ENCODE measurements at regions not wholly inside any gene's neighbourhood (a gene's known extent, or its start where the extent isn't known, plus 50 kb on each side); places are given as distances from the start of the nearest gene placed in this dataset.
"Not testable (repeated sequence)": the region's sequence is repeated elsewhere in the genome, so short reads cannot be mapped to it uniquely, and the experiment has no call there.

GRCh38 chr2:87488021-87488420, 259.9 kb upstream of the PLGLB2 start:
- in situ Hi-C loops (cut with HindIII; ENCODE audit: low sequenced_read_pairs); DNase-seq (ENCODE audit: low spot score): not testable (repeated sequence)

GRCh38 chr2:87488991-87489390, 258.9 kb upstream of the PLGLB2 start:
- DNase-seq (ENCODE audit: low spot score); in situ Hi-C loops (cut with HindIII; ENCODE audit: low sequenced_read_pairs): not testable (repeated sequence)

DNA sequence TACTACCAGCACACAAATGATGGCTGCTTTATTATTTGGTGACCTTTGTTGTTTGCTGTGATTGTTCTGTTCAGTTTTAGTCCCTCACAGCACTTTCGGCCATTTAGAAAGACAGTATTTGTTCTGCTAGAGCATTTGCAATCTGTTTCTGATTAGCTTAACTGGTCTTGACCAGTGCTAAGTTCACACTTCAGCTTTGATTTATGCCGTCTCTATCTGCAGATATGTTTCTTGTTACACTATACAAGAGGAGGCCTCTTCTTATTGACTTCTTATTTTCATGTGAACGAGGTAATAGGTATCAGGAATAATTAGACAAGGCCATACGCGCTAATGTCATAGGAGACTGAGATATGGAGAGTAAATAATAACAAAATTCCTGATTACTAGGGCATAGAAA, 253.0 kb upstream of the PLGLB2 start:
- DNase-seq (ENCODE audit: low spot score): not testable (repeated sequence)

GRCh38 chr2:87495455-87495854, 252.4 kb upstream of the PLGLB2 start:
- in situ Hi-C loops (cut with HindIII; ENCODE audit: low sequenced_read_pairs); DNase-seq (ENCODE audit: low spot score): not testable (repeated sequence)

More for the DNA sequence above, 253.0 kb upstream of the PLGLB2 start:
- in situ Hi-C loops (cut with HindIII; ENCODE audit: low sequenced_read_pairs): not testable (repeated sequence)

DNA sequence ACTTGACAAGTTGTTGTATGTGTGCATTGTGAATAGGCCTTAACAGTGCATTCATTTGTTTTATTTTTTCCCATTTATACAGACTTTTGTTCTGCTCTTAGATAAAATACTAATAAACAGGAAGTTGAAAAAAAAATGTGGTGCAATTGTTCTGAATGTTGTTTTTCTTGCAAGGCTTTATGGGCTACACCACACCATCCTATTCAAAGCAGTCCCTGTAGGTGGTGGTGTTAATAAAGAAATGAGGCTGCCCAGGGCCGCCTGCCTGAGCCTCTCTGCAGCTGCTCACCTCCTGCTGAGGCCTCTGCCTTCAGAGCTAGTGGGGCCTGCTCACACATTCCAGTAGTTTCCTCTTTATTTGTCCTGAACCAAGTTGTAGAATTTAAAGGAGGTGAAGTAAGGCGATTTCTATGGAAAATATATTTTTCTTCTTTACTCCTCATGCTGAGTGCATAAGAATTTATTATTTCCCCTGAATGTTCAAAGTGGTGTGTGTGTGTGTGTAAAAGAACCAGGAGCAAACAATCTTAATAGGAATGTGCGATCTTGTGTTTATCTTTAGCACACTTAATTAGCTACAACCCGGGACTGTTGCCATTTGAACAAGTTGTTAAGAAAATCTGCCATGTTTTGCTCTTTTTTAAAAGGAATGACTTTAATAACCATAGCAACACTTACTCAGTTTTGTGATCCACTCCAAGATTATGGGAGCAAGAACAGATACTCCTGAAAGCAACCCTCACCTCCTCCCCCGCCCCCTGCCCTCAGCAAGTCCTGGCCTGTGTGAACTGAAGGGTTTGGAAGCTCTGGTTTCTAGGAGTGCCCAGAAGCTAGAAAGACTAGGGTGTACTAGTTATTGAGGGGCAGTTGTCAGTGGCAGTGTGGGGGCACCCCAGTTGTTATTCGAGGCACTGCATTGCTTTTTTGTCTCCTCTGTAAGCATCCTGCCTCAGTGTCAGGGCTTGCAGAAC, 251.6 kb upstream of the PLGLB2 start:
- peak; percentile 1 for DNase-seq (ENCODE audit: low spot score)
- in situ Hi-C loops (cut with HindIII; ENCODE audit: low sequenced_read_pairs): not testable (repeated sequence)

GRCh38 chr2:87497135-87497534, 250.8 kb upstream of the PLGLB2 start:
- in situ Hi-C loops (cut with HindIII; ENCODE audit: low sequenced_read_pairs); DNase-seq (ENCODE audit: low spot score): not testable (repeated sequence)

DNA sequence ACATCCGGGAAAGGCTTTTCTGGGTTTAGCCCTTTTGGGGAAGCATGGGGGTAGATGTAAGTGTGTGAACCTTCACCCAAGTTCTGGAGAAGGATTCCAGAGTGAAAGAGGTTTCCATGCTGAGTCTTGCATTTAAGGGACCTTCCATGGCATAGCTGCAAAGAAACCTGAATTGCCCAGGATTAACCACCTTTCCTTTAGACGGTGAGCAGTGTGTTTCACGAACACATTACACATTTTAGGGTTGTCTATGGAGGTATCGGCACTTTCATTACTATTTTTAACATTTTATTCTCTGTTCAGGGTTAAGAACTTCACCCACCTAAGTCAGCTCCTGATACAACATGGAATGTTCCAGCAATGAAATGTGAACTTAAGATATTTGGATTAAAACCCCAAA, 250.2 kb upstream of the PLGLB2 start:
- in situ Hi-C loops (cut with HindIII; ENCODE audit: low sequenced_read_pairs); DNase-seq (ENCODE audit: low spot score): not testable (repeated sequence)

GRCh38 chr2:87498169-87498853, 249.6 kb upstream of the PLGLB2 start:
- DNase-seq (ENCODE audit: low spot score); in situ Hi-C loops (cut with HindIII; ENCODE audit: low sequenced_read_pairs): not testable (repeated sequence)

DNA sequence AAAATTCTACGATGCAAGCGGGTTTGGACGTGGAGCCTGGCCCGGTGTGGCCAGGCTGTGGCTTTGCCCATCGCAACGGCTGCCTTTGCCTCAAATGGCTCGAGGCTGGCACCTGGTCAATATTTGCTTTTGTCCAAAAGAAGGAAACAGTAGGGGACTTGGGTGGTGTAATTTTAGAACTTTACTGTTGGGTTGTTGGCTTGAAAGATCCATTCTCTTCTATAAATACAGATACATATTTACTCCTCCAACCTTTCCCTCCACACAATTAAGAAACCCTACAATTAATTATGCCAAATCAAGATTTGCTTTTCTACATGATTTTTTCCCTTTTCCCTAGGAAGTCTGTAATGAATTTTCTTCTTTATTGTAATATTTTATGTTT, 249.0 kb upstream of the PLGLB2 start:
- DNase-seq (ENCODE audit: low spot score); in situ Hi-C loops (cut with HindIII; ENCODE audit: low sequenced_read_pairs): not testable (repeated sequence)

GRCh38 chr2:87499860-87500259, 248.0 kb upstream of the PLGLB2 start:
- in situ Hi-C loops (cut with HindIII; ENCODE audit: low sequenced_read_pairs): not testable (repeated sequence)

DNA sequence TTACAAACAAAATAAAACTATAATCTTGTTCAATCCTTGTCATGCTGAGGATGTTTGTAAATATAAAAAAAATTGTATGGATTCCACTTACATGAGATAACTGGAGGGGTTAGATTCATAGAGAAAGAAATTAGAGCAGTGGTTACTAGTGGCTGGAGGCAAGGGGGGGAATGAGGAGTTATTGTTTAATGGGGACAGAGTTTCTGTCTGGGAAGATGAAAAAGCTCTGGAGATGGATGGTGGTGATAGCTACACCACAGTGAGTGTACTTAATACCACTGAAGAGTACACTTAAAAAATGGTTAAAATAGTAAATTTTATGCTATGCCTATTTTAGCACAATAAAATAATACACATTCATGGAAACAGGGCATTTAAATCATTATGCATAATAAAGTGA, 247.5 kb upstream of the PLGLB2 start:
- in situ Hi-C loops (cut with HindIII; ENCODE audit: low sequenced_read_pairs); DNase-seq (ENCODE audit: low spot score): not testable (repeated sequence)

More at GRCh38 chr2:87499860-87500259, 248.0 kb upstream of the PLGLB2 start:
- not testable (repeated sequence) for DNase-seq (ENCODE audit: low spot score)

GRCh38 chr2:87500951-87501350, 246.9 kb upstream of the PLGLB2 start:
- DNase-seq (ENCODE audit: low spot score); in situ Hi-C loops (cut with HindIII; ENCODE audit: low sequenced_read_pairs): not testable (repeated sequence)

GRCh38 chr2:87502948-87503347, 244.9 kb upstream of the PLGLB2 start:
- in situ Hi-C loops (cut with HindIII; ENCODE audit: low sequenced_read_pairs); DNase-seq (ENCODE audit: low spot score): not testable (repeated sequence)

DNA sequence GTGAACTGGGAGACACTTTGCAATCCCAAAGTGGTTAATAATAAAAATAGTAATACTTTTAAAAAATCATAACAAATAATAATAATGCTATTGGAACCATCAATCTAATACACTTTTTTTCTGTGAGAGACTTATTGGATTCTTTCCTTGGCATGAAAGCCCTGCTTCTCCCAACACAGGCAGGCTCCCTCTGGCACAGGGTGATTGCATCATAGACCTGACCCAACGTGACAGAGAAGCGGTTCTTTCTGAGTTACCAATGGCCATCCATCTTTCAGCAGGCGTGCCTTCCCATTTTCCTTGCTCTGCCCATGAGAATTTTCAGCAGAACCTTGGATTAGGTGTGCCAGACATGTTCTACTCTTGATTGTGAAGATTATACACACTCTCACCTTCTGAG, 242.6 kb upstream of the PLGLB2 start:
- DNase-seq (ENCODE audit: low spot score); in situ Hi-C loops (cut with HindIII; ENCODE audit: low sequenced_read_pairs): not testable (repeated sequence)

- in situ Hi-C loops (cut with HindIII; ENCODE audit: low sequenced_read_pairs): not testable (repeated sequence)
Observed at GRCh38 chr2:87505909-87506308, 242.0 kb upstream of the PLGLB2 start.

DNA sequence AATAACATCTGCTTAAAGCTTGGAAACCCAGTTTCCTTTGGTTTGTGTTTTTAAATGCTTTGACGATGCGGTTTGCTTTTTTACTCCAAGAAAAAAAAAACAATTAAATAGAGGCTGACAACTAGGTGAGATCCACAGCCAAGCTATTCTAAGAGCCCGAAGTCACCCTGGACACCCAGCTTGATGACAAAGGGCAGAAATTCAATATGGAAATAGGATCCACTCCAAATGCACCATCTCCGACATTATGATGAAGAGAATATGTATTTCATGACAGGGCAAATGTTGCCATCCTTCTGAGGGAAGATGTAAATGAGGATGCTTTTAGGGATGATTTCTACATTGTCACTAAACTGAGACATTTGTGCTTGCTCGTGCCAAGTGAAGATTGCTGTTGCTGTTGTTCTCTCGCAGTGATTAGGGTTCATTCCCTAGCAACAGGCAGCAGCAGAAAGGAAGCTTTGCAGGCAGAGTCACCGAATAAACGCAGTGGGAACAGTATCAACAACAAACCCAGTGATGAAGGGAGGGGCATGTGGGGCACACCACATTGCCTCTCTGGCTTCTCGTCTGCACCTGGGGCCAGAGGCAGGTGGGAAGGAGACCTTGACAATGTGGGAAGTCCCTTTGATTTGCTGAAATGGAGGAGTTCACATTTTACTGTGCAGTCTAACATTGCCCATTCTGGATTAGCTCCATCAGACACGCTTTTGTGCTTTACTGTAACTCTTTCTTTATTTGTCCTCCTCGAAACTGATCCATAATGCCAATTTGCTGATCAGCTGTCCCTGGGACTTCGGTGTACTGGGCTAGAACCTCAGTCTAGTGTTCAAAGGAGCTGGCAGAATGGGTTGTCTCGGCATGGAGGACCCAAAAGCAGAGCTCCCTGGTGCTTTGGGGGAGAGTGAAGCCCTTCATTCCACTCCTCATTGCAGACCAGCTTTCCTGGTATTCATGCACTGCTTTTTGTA, 240.2 kb upstream of the PLGLB2 start:
- in situ Hi-C loops (cut with HindIII; ENCODE audit: low sequenced_read_pairs): not testable (repeated sequence)

More at GRCh38 chr2:87505909-87506308, 242.0 kb upstream of the PLGLB2 start:
- not testable (repeated sequence) for DNase-seq (ENCODE audit: low spot score)

GRCh38 chr2:87511195-87511778, 236.6 kb upstream of the PLGLB2 start:
- in situ Hi-C loops (cut with HindIII; ENCODE audit: low sequenced_read_pairs); DNase-seq (ENCODE audit: low spot score): not testable (repeated sequence)

More for the DNA sequence above, 240.2 kb upstream of the PLGLB2 start:
- not testable (repeated sequence) for DNase-seq (ENCODE audit: low spot score)

- in situ Hi-C loops (cut with HindIII; ENCODE audit: low sequenced_read_pairs); DNase-seq (ENCODE audit: low spot score): not testable (repeated sequence)
Observed at GRCh38 chr2:87512864-87513530, 234.9 kb upstream of the PLGLB2 start.
